T-cell (primary cell): ENCODE measurements at regions not wholly inside any gene's neighbourhood (a gene's known extent, or its start where the extent isn't known, plus 50 kb on each side); places are given as distances from the start of the nearest gene placed in this dataset.

Experiments used
- ATAC-seq, 4 experiments: fragments of 200-7000 bp in 3 of 4; fragments of 150-1000 bp in 1 of 4; cut with Tn5 transposase; replicated peaks in 1 of 4; 1 replicate in 3 of 4; 2 replicates in 1 of 4; pipeline ENCODE4 v1.10.0; 2021; ENCODE audit warnings: moderate library complexity in 3 of 4, mild to moderate bottlenecking in 2 of 4, moderate number of reproducible peaks in 1 of 4
- CTCF ChIA-PET, 2 donors: fragments of 300-600 bp; sonication (Branson Sonifier 250); formaldehyde crosslinking; loops; one replicate each; lab custom pipeline; 2022; ENCODE audit warnings: antibody characterized with exemption in 2 of 2; lab: Charles Lee
- POLR2A ChIA-PET, 2 donors: fragments of 300-600 bp; sonication (Branson Sonifier 250); formaldehyde crosslinking; loops; one replicate each; lab custom pipeline; 2022; ENCODE audit warnings: antibody characterized with exemption in 2 of 2; lab: Charles Lee
- DNase-seq, 35 experiments: peaks; one replicate each; pipeline versions ENCODE4 v3.0.0 to v3.0.0-alpha.2; 2013 to 2023
- H3K27ac ChIP-seq: one replicate; pipeline ENCODE4 v1.5.1; 2013; ENCODE audit warnings: low read length
- H3K27me3 ChIP-seq, 2 experiments: replicated peaks in 1 of 2; 1 replicate in 1 of 2; 2 replicates in 1 of 2; pipeline versions ENCODE4 v1.6.1 to v1.7.0; 2013; ENCODE audit warnings: low read length in 1 of 2, mixed read lengths in 1 of 2; ENCODE audit not compliant: control insufficient read depth in 2 of 2, insufficient read depth in 2 of 2; ENCODE audit errors: extremely low read depth in 1 of 2
- H3K36me3 ChIP-seq, 2 donors: 1 replicate in 1 of 2; 2 replicates in 1 of 2; pipeline versions ENCODE4 v1.6.1 to v1.7.0; 2013; ENCODE audit warnings: low read length in 1 of 2; ENCODE audit not compliant: control insufficient read depth in 2 of 2, insufficient read depth in 1 of 2; ENCODE audit errors: extremely low read depth in 1 of 2
- H3K4me1 ChIP-seq, 2 experiments: 1 replicate in 1 of 2; 2 replicates in 1 of 2; pipeline versions ENCODE4 v1.6.1 to v1.7.0; 2013; ENCODE audit warnings: low read length in 2 of 2, mixed read lengths in 1 of 2; ENCODE audit not compliant: insufficient read depth in 2 of 2, control insufficient read depth in 1 of 2; ENCODE audit errors: extremely low read depth in 1 of 2
- H3K4me3 ChIP-seq, 2 donors: 1 replicate in 1 of 2; 2 replicates in 1 of 2; pipeline versions ENCODE4 v1.5.1 to v1.7.0; 2013; ENCODE audit warnings: mild to moderate bottlenecking in 2 of 2, low read length in 1 of 2, moderate library complexity in 1 of 2; ENCODE audit not compliant: control insufficient read depth in 1 of 2; ENCODE audit errors: extremely low read depth in 1 of 2
- H3K9me3 ChIP-seq: 2 replicates; pipeline ENCODE4 v1.7.0; 2013
- H3K27ac Mint-ChIP-seq, 2 donors: one replicate each; pipeline ENCODE4 v1.8.0; 2020 to 2021; ENCODE audit warnings: mild to moderate bottlenecking in 2 of 2, mixed read lengths in 2 of 2
- H3K27me3 Mint-ChIP-seq, 2 donors: one replicate each; pipeline ENCODE4 v1.8.0; 2021 to 2022; ENCODE audit warnings: mixed read lengths in 2 of 2
- H3K36me3 Mint-ChIP-seq: one replicate; pipeline ENCODE4 v1.8.0; 2021; ENCODE audit warnings: mixed read lengths
- H3K4me1 Mint-ChIP-seq, 3 donors: one replicate each; pipeline ENCODE4 v1.8.0; 2020 to 2022; ENCODE audit warnings: mixed read lengths in 3 of 3, mild to moderate bottlenecking in 1 of 3
- H3K4me3 Mint-ChIP-seq, 3 donors: one replicate each; pipeline ENCODE4 v1.8.0; 2020 to 2022; ENCODE audit warnings: mild to moderate bottlenecking in 3 of 3, mixed read lengths in 3 of 3, moderate library complexity in 3 of 3
- H3K9me3 Mint-ChIP-seq, 3 donors: one replicate each; pipeline ENCODE4 v1.8.0; 2020 to 2022; ENCODE audit warnings: mixed read lengths in 3 of 3
- WGBS: methylation state at CpG from one replicate; pipeline ENCODE4 v1.1.5; 2013; ENCODE audit warnings: missing lambda C conversion rate; ENCODE audit not compliant: insufficient coverage; 5-methylcytosine and 5-hydroxymethylcytosine counted together

DNA sequence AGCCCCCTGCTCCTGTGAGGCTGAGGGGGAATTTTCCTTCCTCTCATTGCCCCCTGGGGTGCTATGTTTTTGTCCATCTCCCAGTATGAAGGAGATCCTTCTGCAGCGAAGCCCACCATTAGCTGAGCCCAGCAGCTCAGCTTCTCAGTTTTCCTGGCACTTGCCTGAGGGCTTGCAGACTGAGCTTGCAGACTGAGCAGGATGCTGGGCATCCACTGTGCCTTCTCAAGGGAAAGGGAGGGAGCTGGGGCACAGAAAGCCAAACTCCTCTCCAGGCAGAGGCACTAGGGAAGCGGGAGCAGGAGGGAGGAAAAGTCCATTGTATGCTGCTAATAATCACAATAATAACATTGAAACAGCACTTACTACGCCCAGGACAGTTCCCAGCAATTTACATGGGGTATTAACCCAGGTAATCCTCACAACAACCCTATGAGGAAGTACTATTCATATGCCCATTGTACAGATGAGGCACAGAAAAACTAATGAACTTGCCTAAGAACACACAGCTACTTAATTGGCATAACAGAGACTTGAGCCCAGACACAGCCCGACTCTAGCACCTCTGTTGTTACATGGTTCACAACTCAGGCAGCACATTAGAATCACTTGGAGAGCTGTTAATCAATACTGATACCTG, 86.9 kb upstream of the SSBP2 start:
- peaks cover 6 to 10% (median 8%) of the 10 kb centered on the region in 3 donors for H3K4me1 Mint-ChIP-seq
- Histone ChIP-seq H3K36me3 (no peaks in the 10 kb centered on the region), H3K27ac (no peak overlapping the region), H3K4me1 (peaks cover 0 to 3% of the 10 kb centered on the region in 2 experiments), H3K27me3 (no peaks in the 10 kb centered on the region), H3K4me3 (no peak overlapping the region), H3K9me3 (no peaks in the 10 kb centered on the region)
- ATAC-seq (no peak), DNase-seq (no peak)
- no peaks in the 10 kb centered on the region for H3K27me3 Mint-ChIP-seq
- 100% methylated on average over 1 of the region's 4 CpGs for WGBS
- no peaks in the 10 kb centered on the region for H3K9me3 Mint-ChIP-seq
- no peaks in the 10 kb centered on the region for H3K36me3 Mint-ChIP-seq
- ChIA-PET POLR2A (interaction anchor here in 1 of 2 donors (0.7 kb wide), 1 partner anchor 167 kb away, joined by 16 read pairs; no protein-coding TSS in a partner anchor), CTCF (interaction anchor here (0.5 to 1.5 kb wide), 9 partner anchors 10 to 643 kb away, joined by 3 to 6 read pairs (median 3); no protein-coding TSS in a partner anchor)
- no peak overlapping the region for H3K4me3 Mint-ChIP-seq
- H3K27ac Mint-ChIP-seq, result no peak overlapping the region

DNA sequence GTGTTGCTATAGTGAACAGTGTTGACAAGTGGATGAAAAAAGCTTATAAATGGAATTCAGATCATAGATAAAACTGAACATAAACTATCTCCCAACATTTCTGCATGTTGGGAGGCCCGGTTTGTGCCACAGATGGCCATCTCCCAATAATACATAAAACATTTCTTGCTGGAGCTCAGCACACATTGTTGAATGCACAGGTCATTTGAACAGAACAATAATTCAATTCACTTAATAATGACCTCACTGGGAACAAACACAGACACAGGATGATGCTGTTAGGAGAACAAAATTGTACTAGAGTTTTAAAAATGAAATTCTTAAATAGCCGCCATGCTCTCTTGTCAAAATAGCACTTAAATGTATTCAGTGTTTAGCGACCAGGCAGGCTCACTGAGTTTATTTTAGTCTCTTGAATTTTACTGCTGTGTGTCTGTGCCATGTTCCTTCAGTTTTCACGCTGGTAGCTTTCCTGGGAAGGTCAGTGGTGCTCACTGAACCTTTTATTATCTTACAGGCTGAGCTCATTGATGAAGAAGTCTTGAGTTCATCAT, 85.0 kb upstream of the SSBP2 start:
- ChIA-PET POLR2A (interaction anchor here in 1 of 2 donors (0.6 kb wide), 1 partner anchor 142 kb away, joined by 4 read pairs; no protein-coding TSS in a partner anchor), CTCF (interaction anchor here (0.6 to 1.2 kb wide), 5 partner anchors 15 to 329 kb away, joined by 3 to 5 read pairs (median 4); no protein-coding TSS in a partner anchor)
- H3K4me1 ChIP-seq, result peaks cover 0 to 3% of the 10 kb centered on the region in 2 experiments
- H3K9me3 Mint-ChIP-seq, result no peaks in the 10 kb centered on the region
- no peak overlapping the region for H3K27ac Mint-ChIP-seq
- no peaks in the 10 kb centered on the region for H3K27me3 ChIP-seq
- no peak overlapping the region for H3K27ac ChIP-seq
- no peaks in the 10 kb centered on the region for H3K36me3 Mint-ChIP-seq
- peaks cover 6 to 10% (median 8%) of the 10 kb centered on the region in 3 donors for H3K4me1 Mint-ChIP-seq
- no peaks in the 10 kb centered on the region for H3K36me3 ChIP-seq
- H3K27me3 Mint-ChIP-seq, result no peaks in the 10 kb centered on the region
- DNase-seq, result no peak
- H3K4me3 Mint-ChIP-seq, result no peak overlapping the region
- H3K9me3 ChIP-seq, result no peaks in the 10 kb centered on the region
- no peak overlapping the region for H3K4me3 ChIP-seq
- 92% methylated on average over 3 of the region's 4 CpGs for WGBS
- ATAC-seq, result no peak

DNA sequence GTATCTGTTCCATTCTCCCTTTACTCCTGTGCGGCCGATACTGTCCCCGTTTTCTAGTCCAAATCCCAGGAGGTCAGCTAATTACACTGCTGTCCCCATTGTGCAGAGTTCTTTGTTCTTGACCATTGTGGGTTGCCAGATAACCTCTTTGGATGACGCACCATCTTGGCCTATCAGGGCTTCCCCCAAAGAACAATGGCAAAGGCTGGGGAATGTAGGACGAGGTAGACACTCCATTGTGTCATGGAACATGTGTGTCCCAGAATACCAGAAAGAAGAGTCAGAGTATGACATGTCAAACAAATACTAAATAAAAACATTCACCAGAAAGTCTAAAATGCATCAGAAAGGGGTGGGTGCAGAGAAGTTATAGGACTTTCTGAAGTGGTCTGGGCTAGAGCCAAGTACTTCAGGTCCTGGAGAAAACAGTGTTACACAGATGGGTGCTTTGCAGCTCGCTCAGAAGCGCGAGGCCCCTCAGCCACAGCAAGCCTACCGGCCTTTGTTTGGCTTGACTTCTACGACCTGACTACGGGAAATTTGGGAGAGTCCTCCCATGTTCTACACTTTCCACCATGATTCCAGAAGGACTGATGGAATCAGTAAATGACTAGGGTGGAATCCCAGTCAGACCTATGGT, 83.2 kb upstream of the SSBP2 start:
- no peaks in the 10 kb centered on the region for H3K9me3 Mint-ChIP-seq

DNA sequence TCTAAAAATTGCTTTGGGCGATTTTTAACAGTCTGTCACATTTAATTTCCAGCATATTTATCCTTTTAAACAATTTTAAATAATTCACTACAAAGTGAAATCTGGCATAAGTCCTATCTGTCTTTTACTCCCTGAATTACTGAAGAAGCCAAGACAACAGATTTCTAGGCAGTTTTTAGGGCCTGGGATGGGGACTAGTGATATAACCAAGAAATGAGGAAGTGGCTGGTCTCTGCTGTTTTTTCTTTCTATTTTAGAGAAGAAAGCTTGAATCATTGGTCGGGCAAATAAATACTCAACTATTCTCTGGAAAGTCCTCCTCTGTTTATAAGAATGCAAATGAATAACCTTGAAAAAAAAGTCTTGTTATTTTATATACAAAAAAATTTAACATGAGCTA, 79.7 kb upstream of the SSBP2 start:
- no peaks in the 10 kb centered on the region for H3K9me3 Mint-ChIP-seq
- H3K9me3 ChIP-seq, result no peaks in the 10 kb centered on the region
- POLR2A ChIA-PET, result no interaction called here
- no peaks in the 10 kb centered on the region for H3K27me3 Mint-ChIP-seq
- H3K4me1 Mint-ChIP-seq, result no peaks in the 10 kb centered on the region
- ATAC-seq, result no peak
- no CpG with 5 or more reads among the region's 2 CpGs for WGBS
- H3K27ac ChIP-seq, result no peak overlapping the region
- DNase-seq, result no peak
- no peaks in the 10 kb centered on the region for H3K36me3 ChIP-seq
- no peak overlapping the region for H3K27ac Mint-ChIP-seq
- no peak overlapping the region for H3K4me3 Mint-ChIP-seq
- no peaks in the 10 kb centered on the region for H3K4me1 ChIP-seq
- CTCF ChIA-PET, result no interaction called here
- no peaks in the 10 kb centered on the region for H3K27me3 ChIP-seq
- no peaks in the 10 kb centered on the region for H3K36me3 Mint-ChIP-seq
- H3K4me3 ChIP-seq, result no peak overlapping the region

More for the DNA sequence above, 83.2 kb upstream of the SSBP2 start:
- CTCF ChIA-PET, result interaction anchor here in 1 of 2 donors (0.6 kb wide), 1 partner anchor 431 kb away, joined by 3 read pairs; no protein-coding TSS in a partner anchor
- H3K4me3 ChIP-seq, result no peak overlapping the region
- no peaks in the 10 kb centered on the region for H3K36me3 ChIP-seq
- H3K9me3 ChIP-seq, result no peaks in the 10 kb centered on the region
- Mint-ChIP-seq H3K4me1 (peaks cover 6 to 10% (median 8%) of the 10 kb centered on the region in 3 donors), H3K4me3 (no peak overlapping the region), H3K27ac (no peak overlapping the region), H3K36me3 (no peaks in the 10 kb centered on the region), H3K27me3 (no peaks in the 10 kb centered on the region)
- POLR2A ChIA-PET, result no interaction called here
- no peak for ATAC-seq
- H3K27ac ChIP-seq, result no peak overlapping the region
- 100% methylated on average over 1 of the region's 11 CpGs for WGBS
- peaks cover 0 to 3% of the 10 kb centered on the region in 2 experiments for H3K4me1 ChIP-seq
- H3K27me3 ChIP-seq, result no peaks in the 10 kb centered on the region
- no peak for DNase-seq

DNA sequence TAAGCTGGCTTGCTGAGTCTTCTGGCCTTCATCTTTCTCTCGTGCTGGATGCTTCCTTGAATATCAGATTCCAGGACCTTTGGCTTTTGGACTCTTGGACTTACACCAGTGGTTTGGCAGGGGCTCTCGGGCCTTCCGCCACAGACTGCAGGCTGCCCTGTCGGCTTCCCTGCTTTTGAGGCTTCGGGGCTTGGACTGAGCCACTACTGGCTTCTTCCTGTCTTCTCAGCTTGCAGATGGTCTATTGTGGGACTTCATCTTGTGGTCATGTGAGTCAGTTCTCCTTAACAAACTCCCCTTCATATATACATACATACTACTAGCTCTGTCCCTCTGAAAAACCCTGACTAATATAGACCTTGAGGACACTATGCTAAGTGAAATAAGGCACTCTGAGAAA, 78.3 kb upstream of the SSBP2 start:
- Mint-ChIP-seq H3K27me3 (no peaks in the 10 kb centered on the region), H3K36me3 (no peaks in the 10 kb centered on the region), H3K4me1 (no peaks in the 10 kb centered on the region), H3K4me3 (no peak overlapping the region), H3K27ac (no peak overlapping the region), H3K9me3 (no peaks in the 10 kb centered on the region)
- DNase-seq (no peak), ATAC-seq (no peak)
- 84% methylated on average over 3 of the region's 5 CpGs for WGBS
- ChIA-PET POLR2A (interaction anchor here in 1 of 2 donors (0.6 kb wide), 1 partner anchor 56 kb away, joined by 3 read pairs; no protein-coding TSS in a partner anchor), CTCF (no interaction called here)
- Histone ChIP-seq H3K9me3 (no peaks in the 10 kb centered on the region), H3K27ac (no peak overlapping the region), H3K4me3 (no peak overlapping the region), H3K27me3 (no peaks in the 10 kb centered on the region), H3K36me3 (no peaks in the 10 kb centered on the region), H3K4me1 (no peaks in the 10 kb centered on the region)

DNA sequence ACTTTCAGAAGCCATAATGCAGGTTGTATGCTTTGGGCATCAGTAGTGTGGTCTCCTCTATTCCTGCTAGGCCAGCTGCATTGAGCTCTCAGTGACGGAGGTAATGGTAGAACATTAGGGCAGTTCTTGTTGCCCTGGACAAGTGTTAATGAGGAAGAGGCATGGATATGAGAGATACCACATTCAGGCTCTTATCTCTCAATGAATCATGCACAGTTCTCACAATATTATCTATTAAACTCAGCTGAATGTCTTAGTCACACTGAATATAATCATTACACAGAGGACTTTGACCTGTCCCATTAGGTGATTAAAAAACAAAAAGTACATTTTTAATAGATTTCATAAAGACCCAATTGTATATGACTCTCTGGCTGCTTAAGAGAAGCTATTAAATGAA, 76.6 kb upstream of the SSBP2 start:
- H3K27me3 ChIP-seq, result no peaks in the 10 kb centered on the region
- H3K4me1 ChIP-seq, result no peaks in the 10 kb centered on the region
- no peaks in the 10 kb centered on the region for H3K27me3 Mint-ChIP-seq
- H3K4me3 Mint-ChIP-seq, result no peak overlapping the region
- H3K27ac ChIP-seq, result no peak overlapping the region
- ChIA-PET CTCF (interaction anchor here (0.5 to 1.3 kb wide), 2 partner anchors 11 to 402 kb away, joined by 3 to 6 read pairs; no protein-coding TSS in a partner anchor), POLR2A (interaction anchor here (0.6 to 0.7 kb wide), 2 partner anchors 36 to 45 kb away, joined by 6 to 8 read pairs; no protein-coding TSS in a partner anchor)
- no peaks in the 10 kb centered on the region for H3K9me3 ChIP-seq
- H3K36me3 Mint-ChIP-seq, result no peaks in the 10 kb centered on the region
- no peak for ATAC-seq
- no peak for DNase-seq
- no peaks in the 10 kb centered on the region for H3K4me1 Mint-ChIP-seq
- no peaks in the 10 kb centered on the region for H3K36me3 ChIP-seq
- no peak overlapping the region for H3K4me3 ChIP-seq
- H3K27ac Mint-ChIP-seq, result no peak overlapping the region
- no CpG with 5 or more reads among the region's 1 CpG for WGBS
- H3K9me3 Mint-ChIP-seq, result no peaks in the 10 kb centered on the region
